ENCODE measurements at regions not wholly inside any gene's neighbourhood (a gene's known extent, or its start where the extent isn't known, plus 50 kb on each side); places are given as distances from the start of the nearest gene placed in this dataset.
A peak's percentile ranks its signal among the peaks of the same experiment; 100 is the strongest.

GRCh38 chr12:116404247-116404646 is 126.8 kb upstream of the MED13L start:
- DNase-seq: no peak

GRCh38 chr12:116404913-116405611 is 127.6 kb upstream of the MED13L start:
- no peak for DNase-seq

GRCh38 chr12:116406529-116406928 is 129.0 kb upstream of the MED13L start:
- peak; percentile 60 for DNase-seq

GRCh38 chr12:116408489-116409250 is 131.2 kb upstream of the MED13L start:
- DNase-seq: no peak

GRCh38 chr12:116411977-116412376 is 134.5 kb upstream of the MED13L start:
- no peak for DNase-seq

- no peak for DNase-seq
These were observed 137.4 kb upstream of the MED13L start for GRCh38 chr12:116414891-116415290.

- DNase-seq: no peak
These were observed 138.1 kb upstream of the MED13L start for GRCh38 chr12:116415408-116416108.

GRCh38 chr12:116416166-116416565 is 138.7 kb upstream of the MED13L start:
- no peak for DNase-seq

- DNase-seq: no peak
These were observed 140.6 kb upstream of the MAP1LC3B2 start for GRCh38 chr12:116418551-116418950.

GRCh38 chr12:116420227-116420880 is 138.8 kb upstream of the MAP1LC3B2 start:
- DNase-seq: peak; percentile 61

- no peak for DNase-seq
These were observed 137.2 kb upstream of the MAP1LC3B2 start for GRCh38 chr12:116421785-116422538.

GRCh38 chr12:116423094-116423493 is 136.1 kb upstream of the MAP1LC3B2 start:
- DNase-seq: peak; percentile 69

GRCh38 chr12:116425256-116426193 is 133.7 kb upstream of the MAP1LC3B2 start:
- DNase-seq: no peak

GRCh38 chr12:116426391-116427136 is 132.6 kb upstream of the MAP1LC3B2 start:
- peak; percentile 76 for DNase-seq

GRCh38 chr12:116427200-116427930 is 131.8 kb upstream of the MAP1LC3B2 start:
- DNase-seq: no peak

GRCh38 chr12:116429826-116430360 is 129.3 kb upstream of the MAP1LC3B2 start:
- DNase-seq: no peak

GRCh38 chr12:116430911-116431565 is 128.1 kb upstream of the MAP1LC3B2 start:
- DNase-seq: no peak

- DNase-seq: no peak
These were observed 127.4 kb upstream of the MAP1LC3B2 start for GRCh38 chr12:116431677-116432300.
